ENCODE measurements at regions not wholly inside any gene's neighbourhood (a gene's known extent, or its start where the extent isn't known, plus 50 kb on each side); places are given as distances from the start of the nearest gene placed in this dataset.

- intact Hi-C loops (cut with DNase I) = no loop called here
- Histone ChIP-seq H3K4me3 (no peak overlapping the region), H3K36me3 (no peaks in the 10 kb centered on the region), H3K27ac (no peak overlapping the region), H3K4me1 (peaks cover 0 to 2% of the 10 kb centered on the region in 2 donors), H3K9me3 (no peaks in the 10 kb centered on the region), H3K27me3 (no peaks in the 10 kb centered on the region)
- no peak for TF ChIP-seq CTCF (IDR thresholded peaks at IDR 0.05)
- DNase-seq (ENCODE audit: low spot score in 2 of 2) = no peak
Observed at GRCh38 chr3:87358066-87358465, 81.7 kb upstream of the POU1F1 start.

GRCh38 chr3:87354398-87354797, 78.0 kb upstream of the POU1F1 start:
- Histone ChIP-seq H3K27me3 (no peaks in the 10 kb centered on the region), H3K4me1 (peaks cover 0 to 2% of the 10 kb centered on the region in 2 donors), H3K9me3 (no peaks in the 10 kb centered on the region), H3K36me3 (no peaks in the 10 kb centered on the region), H3K27ac (no peak overlapping the region), H3K4me3 (no peak overlapping the region)
- no peak for DNase-seq (ENCODE audit: low spot score in 2 of 2)
- intact Hi-C loops (cut with DNase I) = no loop called here
- no peak for TF ChIP-seq CTCF (IDR thresholded peaks at IDR 0.05)

- H3K27ac ChIP-seq = no peak overlapping the region
- intact Hi-C loops (cut with DNase I) = loop anchor here (2.0 kb wide), 1 partner anchor 651 kb away; no protein-coding TSS in a partner anchor
- no peaks in the 10 kb centered on the region for H3K27me3 ChIP-seq
- H3K36me3 ChIP-seq = no peaks in the 10 kb centered on the region
- no peak for TF ChIP-seq CTCF (IDR thresholded peaks at IDR 0.05)
- H3K4me3 ChIP-seq = no peak overlapping the region
- H3K9me3 ChIP-seq = no peaks in the 10 kb centered on the region
- no peak for DNase-seq (ENCODE audit: low spot score in 2 of 2)
- no peaks in the 10 kb centered on the region for H3K4me1 ChIP-seq
Observed at GRCh38 chr3:87351937-87352336, 75.6 kb upstream of the POU1F1 start.

GRCh38 chr3:87350367-87351199, 74.2 kb upstream of the POU1F1 start:
- Histone ChIP-seq H3K4me3 (no peak overlapping the region), H3K9me3 (no peaks in the 10 kb centered on the region), H3K27ac (no peak overlapping the region), H3K27me3 (no peaks in the 10 kb centered on the region), H3K4me1 (no peaks in the 10 kb centered on the region), H3K36me3 (no peaks in the 10 kb centered on the region)
- TF ChIP-seq CTCF (IDR thresholded peaks at IDR 0.05) = peak; percentile 48 to 83 (median 78)
- DNase-seq (ENCODE audit: low spot score in 2 of 2) = no peak
- intact Hi-C loops (cut with DNase I) = loop anchor here (2.0 kb wide), 1 partner anchor 652 kb away; no protein-coding TSS in a partner anchor

GRCh38 chr3:87349833-87350232, 73.4 kb upstream of the POU1F1 start:
- Histone ChIP-seq H3K27ac (no peak overlapping the region), H3K9me3 (no peaks in the 10 kb centered on the region), H3K27me3 (no peaks in the 10 kb centered on the region), H3K36me3 (no peaks in the 10 kb centered on the region), H3K4me3 (no peak overlapping the region), H3K4me1 (no peaks in the 10 kb centered on the region)
- intact Hi-C loops (cut with DNase I) = loop anchor here (2.0 kb wide), 1 partner anchor 653 kb away; no protein-coding TSS in a partner anchor
- no peak for TF ChIP-seq CTCF (IDR thresholded peaks at IDR 0.05)
- no peak for DNase-seq (ENCODE audit: low spot score in 2 of 2)
